NT2/D1 (cell line): ENCODE measurements at regions not wholly inside any gene's neighbourhood (a gene's known extent, or its start where the extent isn't known, plus 50 kb on each side); places are given as distances from the start of the nearest gene placed in this dataset.
"Not testable (repeated sequence)": the region's sequence is repeated elsewhere in the genome, so short reads cannot be mapped to it uniquely, and the experiment has no call there.

Experiments used
- DNase-seq: peaks from one replicate; pipeline ENCODE4 v3.0.0-alpha.2; 2011; ENCODE audit warnings: low read depth, low spot score
- H3K27me3 ChIP-seq: 2 replicates; pipeline ENCODE4 v1.6.0; 2011; ENCODE audit warnings: mild to moderate bottlenecking; ENCODE audit not compliant: insufficient read length, insufficient read depth
- H3K36me3 ChIP-seq: 2 replicates; pipeline ENCODE4 v1.6.1; 2011; ENCODE audit warnings: mild to moderate bottlenecking, low read length, mixed read lengths; ENCODE audit not compliant: insufficient read depth, insufficient read length
- H3K4me1 ChIP-seq: 2 replicates; pipeline ENCODE4 v1.5.1; 2011; ENCODE audit not compliant: insufficient read depth, insufficient read length
- H3K4me3 ChIP-seq: 2 replicates; pipeline ENCODE4 v1.5.1; 2011; ENCODE audit warnings: low read depth; ENCODE audit not compliant: insufficient read length
- H3K9ac ChIP-seq: 2 replicates; pipeline ENCODE4 v1.6.0; 2011; ENCODE audit warnings: low read depth; ENCODE audit not compliant: insufficient read length
- H3K9me3 ChIP-seq: 2 replicates; pipeline ENCODE4 v1.5.1; 2011; ENCODE audit warnings: mild to moderate bottlenecking, low read length; ENCODE audit not compliant: insufficient read depth
- SUZ12 ChIP-seq: IDR thresholded peaks from 2 replicates; pipeline ENCODE4 v1.6.1; 2011; ENCODE audit not compliant: insufficient read length, insufficient read depth; ENCODE audit errors: extremely low read depth
- YY1 ChIP-seq: IDR thresholded peaks from 2 replicates; pipeline ENCODE4 v1.6.1; 2011; ENCODE audit not compliant: insufficient read length, insufficient read depth
- ZNF274 ChIP-seq: IDR thresholded peaks from 2 replicates; pipeline ENCODE4 v1.6.1; 2011; ENCODE audit warnings: mild to moderate bottlenecking, low read depth, low read length

DNA sequence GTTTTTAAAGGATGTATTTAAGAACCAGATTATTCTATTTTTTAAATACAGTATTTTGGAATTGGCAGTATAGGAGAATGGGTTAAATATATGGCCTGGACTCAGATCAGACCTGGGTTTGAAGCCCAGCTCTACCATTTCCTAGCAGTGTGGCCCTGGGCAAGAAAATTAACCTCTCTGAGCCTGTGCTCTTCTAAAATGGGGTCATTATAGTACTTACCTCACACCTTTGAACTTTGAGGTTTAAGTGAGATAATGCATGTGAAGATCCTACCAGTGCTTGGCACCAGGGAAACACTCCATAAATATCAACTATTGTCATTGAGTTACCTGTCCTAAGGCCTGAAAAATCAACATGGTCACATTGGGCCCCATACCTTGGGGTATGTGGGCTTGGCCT, 93.4 kb upstream of the WSB1 start:
- no peak overlapping the region for H3K9ac ChIP-seq
- no peaks in the 10 kb centered on the region for H3K4me1 ChIP-seq
- DNase-seq, result no peak
- H3K27me3 ChIP-seq, result no peaks in the 10 kb centered on the region
- TF ChIP-seq YY1 (no peak), SUZ12 (no peak), ZNF274 (no peak)
- H3K36me3 ChIP-seq, result no peaks in the 10 kb centered on the region
- no peak overlapping the region for H3K4me3 ChIP-seq
- no peaks in the 10 kb centered on the region; the same call in 1 of the 2 replicates for H3K9me3 ChIP-seq

DNA sequence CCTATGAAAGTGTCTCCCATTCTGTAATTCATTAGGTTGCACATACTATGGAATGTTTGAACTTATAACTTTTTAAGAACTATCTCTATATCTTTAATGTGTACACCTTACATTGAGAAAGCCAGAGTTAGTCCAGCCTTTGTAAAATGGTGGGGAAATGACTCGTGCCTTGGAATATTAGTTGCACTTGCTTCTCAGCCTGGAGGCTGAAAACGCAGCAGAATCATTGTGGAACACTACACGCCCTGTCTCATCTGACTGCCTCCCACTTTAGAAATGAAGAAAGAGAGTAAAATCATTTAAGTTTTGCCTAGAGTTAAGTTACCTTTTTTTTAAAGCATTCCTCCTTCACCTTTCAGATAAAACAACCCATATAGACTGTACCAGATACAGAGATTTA, 90.7 kb upstream of the WSB1 start:
- no peak for TF ChIP-seq SUZ12
- no peak for TF ChIP-seq YY1
- TF ChIP-seq ZNF274, result no peak
- Histone ChIP-seq H3K36me3 (no peaks in the 10 kb centered on the region), H3K9me3 (no peaks in the 10 kb centered on the region), H3K9ac (no peak overlapping the region), H3K4me3 (no peak overlapping the region), H3K4me1 (no peaks in the 10 kb centered on the region), H3K27me3 (no peaks in the 10 kb centered on the region)
- DNase-seq, result no peak

DNA sequence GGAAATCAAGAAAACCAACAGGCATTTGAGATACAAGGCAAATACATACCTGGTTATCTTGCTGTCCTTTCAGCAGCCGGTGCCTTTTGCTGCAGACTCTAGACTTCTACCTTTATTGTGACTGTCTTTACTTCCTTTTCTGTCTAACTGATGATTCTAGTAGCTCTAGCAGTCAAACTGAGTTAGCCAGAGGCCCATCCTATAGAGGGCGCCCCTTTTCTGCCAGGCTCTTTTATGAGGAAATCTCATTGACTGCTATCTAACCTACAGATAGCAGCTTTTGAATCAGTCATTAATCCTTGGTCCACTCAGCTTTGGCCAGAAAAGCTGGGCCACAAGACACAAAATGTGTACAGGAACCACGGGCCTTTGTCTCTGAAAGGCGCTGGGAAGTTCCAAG, 87.5 kb upstream of the WSB1 start:
- Histone ChIP-seq H3K9ac (no peak overlapping the region), H3K4me1 (no peaks in the 10 kb centered on the region), H3K9me3 (no peaks in the 10 kb centered on the region), H3K4me3 (no peak overlapping the region), H3K27me3 (no peaks in the 10 kb centered on the region), H3K36me3 (no peaks in the 10 kb centered on the region)
- no peak for DNase-seq
- no peak for TF ChIP-seq ZNF274
- TF ChIP-seq YY1, result no peak
- no peak for TF ChIP-seq SUZ12

DNA sequence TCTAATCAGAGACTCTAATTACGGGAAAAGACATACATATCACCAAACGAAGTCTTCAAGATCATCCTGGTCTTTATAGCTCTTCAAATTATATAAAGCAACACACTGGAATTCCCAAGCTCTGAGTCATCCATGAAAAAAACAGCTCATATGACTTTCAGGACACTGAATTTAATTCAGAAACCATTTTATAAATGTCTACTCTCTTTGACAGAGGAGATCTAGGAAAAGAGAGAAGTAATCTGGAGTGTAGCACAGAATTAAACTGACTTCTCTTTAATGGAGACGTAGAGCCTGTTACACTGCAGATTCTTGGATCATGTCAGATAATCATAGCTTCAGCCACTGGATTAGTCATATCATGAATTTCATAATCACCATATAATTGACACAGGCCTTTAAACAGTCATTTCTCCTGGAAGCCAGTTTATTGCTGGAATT, 86.8 kb upstream of the WSB1 start:
- Histone ChIP-seq H3K36me3 (no peaks in the 10 kb centered on the region), H3K27me3 (no peaks in the 10 kb centered on the region), H3K4me3 (no peak overlapping the region), H3K9me3 (no peaks in the 10 kb centered on the region), H3K9ac (no peak overlapping the region), H3K4me1 (no peaks in the 10 kb centered on the region)
- no peak for TF ChIP-seq YY1
- TF ChIP-seq ZNF274, result no peak
- TF ChIP-seq SUZ12, result no peak
- DNase-seq, result no peak

DNA sequence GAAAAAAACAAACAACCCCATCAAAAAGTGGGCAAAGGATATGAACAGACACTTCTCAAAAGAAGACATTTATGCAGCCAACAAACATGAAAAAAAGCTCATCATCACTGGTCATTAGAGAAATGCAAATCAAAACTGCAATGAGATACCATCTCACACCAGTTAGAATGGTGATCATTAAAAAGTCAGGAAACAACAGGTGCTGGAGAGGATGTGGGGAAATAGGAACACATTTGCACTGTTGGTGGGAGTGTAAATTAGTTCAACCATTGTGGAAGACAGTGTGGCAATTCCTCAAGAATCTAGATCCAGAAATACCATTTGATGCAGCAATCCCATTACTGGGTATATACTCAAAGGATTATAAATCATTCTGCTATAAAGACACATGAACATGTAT, 85.5 kb upstream of the WSB1 start:
- H3K27me3 ChIP-seq, H3K9me3 ChIP-seq, DNase-seq, H3K4me1 ChIP-seq, H3K4me3 ChIP-seq, H3K36me3 ChIP-seq, H3K9ac ChIP-seq: not testable (repeated sequence)

DNA sequence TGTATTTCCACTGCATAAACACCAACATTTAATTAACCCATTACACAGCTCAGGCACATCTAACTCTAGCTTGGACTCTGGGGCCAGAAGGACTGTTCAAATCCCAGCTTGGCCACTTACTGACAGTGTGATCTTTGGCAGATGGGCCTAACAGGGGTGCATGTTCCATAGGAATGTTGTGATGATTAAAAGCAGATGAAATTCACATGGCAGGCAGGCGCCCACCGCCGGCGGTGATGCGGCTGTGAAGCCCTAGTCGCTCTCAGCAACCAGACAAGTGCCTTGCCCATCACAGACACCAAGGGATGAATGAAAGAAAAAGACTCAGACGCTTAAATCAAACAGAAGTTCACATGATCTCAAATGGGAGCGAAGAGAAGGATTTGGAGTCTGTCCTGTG, 84.6 kb upstream of the WSB1 start:
- no peaks in the 10 kb centered on the region for H3K27me3 ChIP-seq
- peaks cover 4% of the 10 kb centered on the region; the same call in 1 of the 2 replicates for H3K9me3 ChIP-seq
- no peaks in the 10 kb centered on the region for H3K36me3 ChIP-seq
- H3K4me1 ChIP-seq, result no peaks in the 10 kb centered on the region
- no peak overlapping the region for H3K9ac ChIP-seq
- H3K4me3 ChIP-seq, result no peak overlapping the region
- no peak for TF ChIP-seq YY1
- TF ChIP-seq ZNF274, result no peak
- no peak for TF ChIP-seq SUZ12
- no peak for DNase-seq

DNA sequence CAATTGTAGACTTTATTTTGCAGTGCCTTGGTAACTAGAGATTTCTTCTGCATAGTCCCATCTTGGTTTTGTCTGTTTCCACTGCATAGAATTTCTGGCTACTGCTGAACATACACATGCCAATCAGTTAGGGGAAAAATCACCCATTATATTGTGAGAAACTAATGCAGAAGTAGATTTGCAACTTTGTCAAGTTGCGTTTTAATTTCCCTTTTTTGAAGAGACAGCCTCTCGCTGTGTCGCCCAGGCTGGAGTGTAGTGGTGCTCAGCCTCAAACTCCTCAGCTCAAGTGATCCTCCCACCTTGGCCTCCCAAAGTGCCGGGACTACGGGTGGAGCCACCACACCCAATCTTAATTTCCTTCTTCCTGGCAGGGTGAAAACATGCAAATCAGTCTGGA, 83.1 kb upstream of the WSB1 start:
- H3K9ac ChIP-seq, DNase-seq, H3K36me3 ChIP-seq, H3K9me3 ChIP-seq, H3K4me3 ChIP-seq, H3K4me1 ChIP-seq, H3K27me3 ChIP-seq: not testable (repeated sequence)

DNA sequence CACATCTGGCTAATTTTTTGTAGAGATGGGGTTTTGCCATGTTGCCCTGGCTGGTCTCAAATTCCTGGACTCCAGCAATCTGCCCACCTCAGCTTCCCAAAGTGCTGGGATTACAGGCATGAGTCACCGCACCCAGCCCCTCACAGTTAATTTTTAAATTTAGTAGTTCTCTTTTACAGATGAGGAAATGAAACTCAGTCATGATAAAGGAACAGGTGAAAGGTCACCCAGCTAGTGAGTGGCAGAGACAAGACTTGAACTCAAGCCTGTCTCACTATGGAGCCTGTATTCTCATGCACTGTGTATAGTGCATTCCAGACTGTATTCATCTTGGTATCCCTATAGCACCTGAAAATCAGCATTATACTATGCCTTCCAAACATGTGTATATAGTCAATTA, 77.1 kb upstream of the WSB1 start:
- DNase-seq, result no peak

More for the DNA sequence above, 77.1 kb upstream of the WSB1 start:
- no peak overlapping the region for H3K4me3 ChIP-seq
- no peaks in the 10 kb centered on the region for H3K27me3 ChIP-seq
- H3K9ac ChIP-seq, result no peak overlapping the region
- no peaks in the 10 kb centered on the region for H3K4me1 ChIP-seq
- no peak for TF ChIP-seq SUZ12
- no peak for TF ChIP-seq ZNF274
- TF ChIP-seq YY1, result no peak
- peaks cover 4% of the 10 kb centered on the region; the same call in 1 of the 2 replicates for H3K9me3 ChIP-seq
- H3K36me3 ChIP-seq, result no peaks in the 10 kb centered on the region
